Progenitor cell of endocrine pancreas (in vitro differentiated cells): ENCODE measurements at regions not wholly inside any gene's neighbourhood (a gene's known extent, or its start where the extent isn't known, plus 50 kb on each side); places are given as distances from the start of the nearest gene placed in this dataset.

Experiments used
- DNase-seq: peaks from one replicate; pipeline ENCODE4 v3.0.0; 2021; ENCODE audit warnings: low spot score; ENCODE audit not compliant: unreplicated experiment
- H3K27ac Mint-ChIP-seq: 2 replicates; pipeline ENCODE4 v1.8.0; 2021; ENCODE audit warnings: mild to moderate bottlenecking, moderate library complexity, mixed read lengths
- H3K27me3 Mint-ChIP-seq: 2 replicates; pipeline ENCODE4 v1.8.0; 2021; ENCODE audit warnings: mixed read lengths
- H3K36me3 Mint-ChIP-seq: 2 replicates; pipeline ENCODE4 v1.8.0; 2022; ENCODE audit warnings: mixed read lengths; ENCODE audit not compliant: insufficient read depth
- H3K4me1 Mint-ChIP-seq: 2 replicates; pipeline ENCODE4 v1.8.0; 2021; ENCODE audit warnings: low read depth, mixed read lengths
- H3K4me3 Mint-ChIP-seq: 2 replicates; pipeline ENCODE4 v1.8.0; 2021; ENCODE audit warnings: low read depth, mild to moderate bottlenecking, moderate library complexity, mixed read lengths
- H3K9me3 Mint-ChIP-seq: 2 replicates; pipeline ENCODE4 v1.8.0; 2021; ENCODE audit warnings: low read depth, mixed read lengths
- CTCF ChIP-seq: fragments of 200-600 bp; sonication (generic); IDR thresholded peaks from one replicate; pipeline ENCODE4 v1.5.0; 2021; ENCODE audit warnings: antibody characterized with exemption, mild to moderate bottlenecking; ENCODE audit not compliant: unreplicated experiment

- TF ChIP-seq CTCF = no peak
- Mint-ChIP-seq H3K27me3 (no peaks in the 10 kb centered on the region), H3K4me3 (no peak overlapping the region), H3K36me3 (no peaks in the 10 kb centered on the region), H3K9me3 (no peaks in the 10 kb centered on the region), H3K4me1 (peaks cover 15% of the 10 kb centered on the region), H3K27ac (no peak overlapping the region)
- no peak for DNase-seq
These were observed 248.4 kb upstream of the LRRC7 start for GRCh38 chr1:69319287-69319686.

GRCh38 chr1:69320757-69321211 is 246.9 kb upstream of the LRRC7 start:
- H3K4me3 Mint-ChIP-seq = no peak overlapping the region
- TF ChIP-seq CTCF = no peak
- no peak overlapping the region for H3K27ac Mint-ChIP-seq
- no peaks in the 10 kb centered on the region for H3K27me3 Mint-ChIP-seq
- no peaks in the 10 kb centered on the region for H3K36me3 Mint-ChIP-seq
- peaks cover 13% of the 10 kb centered on the region for H3K4me1 Mint-ChIP-seq
- no peak for DNase-seq
- H3K9me3 Mint-ChIP-seq = no peaks in the 10 kb centered on the region

GRCh38 chr1:69321311-69321710 is 246.4 kb upstream of the LRRC7 start:
- H3K9me3 Mint-ChIP-seq = no peaks in the 10 kb centered on the region
- no peaks in the 10 kb centered on the region for H3K36me3 Mint-ChIP-seq
- H3K27me3 Mint-ChIP-seq = no peaks in the 10 kb centered on the region
- peaks cover 13% of the 10 kb centered on the region for H3K4me1 Mint-ChIP-seq
- no peak for DNase-seq
- no peak for TF ChIP-seq CTCF
- H3K4me3 Mint-ChIP-seq = no peak overlapping the region
- H3K27ac Mint-ChIP-seq = no peak overlapping the region

- Mint-ChIP-seq H3K27ac (no peak overlapping the region), H3K4me1 (no peaks in the 10 kb centered on the region), H3K9me3 (peaks cover 11% of the 10 kb centered on the region), H3K4me3 (no peak overlapping the region), H3K36me3 (peaks cover 4% of the 10 kb centered on the region), H3K27me3 (no peaks in the 10 kb centered on the region)
- DNase-seq = no peak
- TF ChIP-seq CTCF = no peak
These were observed 239.5 kb upstream of the LRRC7 start for GRCh38 chr1:69328186-69328585.

- no peaks in the 10 kb centered on the region for H3K4me1 Mint-ChIP-seq
- no peaks in the 10 kb centered on the region for H3K9me3 Mint-ChIP-seq
- H3K27ac Mint-ChIP-seq = no peak overlapping the region
- no peak for DNase-seq
- H3K36me3 Mint-ChIP-seq = no peaks in the 10 kb centered on the region
- no peaks in the 10 kb centered on the region for H3K27me3 Mint-ChIP-seq
- TF ChIP-seq CTCF = no peak
- H3K4me3 Mint-ChIP-seq = no peak overlapping the region
These were observed 204.5 kb upstream of the LRRC7 start for GRCh38 chr1:69363236-69363635.

GRCh38 chr1:69373520-69373919 is 194.2 kb upstream of the LRRC7 start:
- Mint-ChIP-seq H3K27me3 (no peaks in the 10 kb centered on the region), H3K4me1 (peaks cover 14% of the 10 kb centered on the region), H3K27ac (no peak overlapping the region), H3K9me3 (peaks cover 3% of the 10 kb centered on the region), H3K4me3 (no peak overlapping the region), H3K36me3 (no peaks in the 10 kb centered on the region)
- DNase-seq = no peak
- no peak for TF ChIP-seq CTCF
